ENCODE measurements at regions not wholly inside any gene's neighbourhood (a gene's known extent, or its start where the extent isn't known, plus 50 kb on each side); places are given as distances from the start of the nearest gene placed in this dataset.
A peak's percentile ranks its signal among the peaks of the same experiment; 100 is the strongest.

- TF ChIP-seq MEIS1 (CRISPR knock-in tag; IDR thresholded peaks at IDR 0.05; ENCODE audit: borderline replicate concordance) = 0 out of 2 replicates have a peak, but pooled peaks have one; percentile 57
- peak; percentile 82 for TF ChIP-seq TSC22D2 (CRISPR knock-in tag; IDR thresholded peaks at IDR 0.05; ENCODE audit: borderline replicate concordance)
- peak; percentile 73; the same call in 1 of the 2 replicates for TF ChIP-seq SMAD1 (CRISPR knock-in tag; IDR thresholded peaks at IDR 0.05; ENCODE audit: borderline replicate concordance, low read depth)
- TF ChIP-seq NCOA1 (CRISPR knock-in tag; IDR thresholded peaks at IDR 0.05) = no peak
- 0 out of 2 replicates have a peak, but pooled peaks have one; percentile 31 for TF ChIP-seq RXRA (CRISPR knock-in tag; IDR thresholded peaks at IDR 0.05)
- TF ChIP-seq, protein P1, sequence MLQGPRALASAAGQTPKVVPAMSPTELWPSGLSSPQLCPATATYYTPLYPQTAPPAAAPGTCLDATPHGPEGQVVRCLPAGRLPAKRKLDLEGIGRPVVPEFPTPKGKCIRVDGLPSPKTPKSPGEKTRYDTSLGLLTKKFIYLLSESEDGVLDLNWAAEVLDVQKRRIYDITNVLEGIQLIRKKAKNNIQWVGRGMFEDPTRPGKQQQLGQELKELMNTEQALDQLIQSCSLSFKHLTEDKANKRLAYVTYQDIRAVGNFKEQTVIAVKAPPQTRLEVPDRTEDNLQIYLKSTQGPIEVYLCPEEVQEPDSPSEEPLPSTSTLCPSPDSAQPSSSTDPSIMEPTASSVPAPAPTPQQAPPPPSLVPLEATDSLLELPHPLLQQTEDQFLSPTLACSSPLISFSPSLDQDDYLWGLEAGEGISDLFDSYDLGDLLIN (CRISPR knock-in tag; IDR thresholded peaks at IDR 0.05; ENCODE audit: borderline replicate concordance) = no peak
- TF ChIP-seq AGO1 (IDR thresholded peaks at IDR 0.05; ENCODE audit: low read depth, low read length, poor library complexity, severe bottlenecking) = no peak
- peak; percentile 89; the same call in 1 of the 2 replicates for TF ChIP-seq REXO4 (CRISPR knock-in tag; IDR thresholded peaks at IDR 0.05; ENCODE audit: borderline replicate concordance)
- TF ChIP-seq ZNF784 (CRISPR knock-in tag; IDR thresholded peaks at IDR 0.05; ENCODE audit: borderline replicate concordance) = peak; percentile 90
- no peak for TF ChIP-seq KLF15 (CRISPR knock-in tag; IDR thresholded peaks at IDR 0.05; ENCODE audit: borderline replicate concordance)
- peak; percentile 72; the same call in 1 of the 2 replicates for TF ChIP-seq DMAP1 (CRISPR knock-in tag; IDR thresholded peaks at IDR 0.05)
- 0 out of 2 replicates have a peak, but pooled peaks have one; percentile 50 for TF ChIP-seq ZBTB21 (CRISPR knock-in tag; IDR thresholded peaks at IDR 0.05)
- no peak for TF ChIP-seq ESRRA (CRISPR knock-in tag; IDR thresholded peaks at IDR 0.05; ENCODE audit: low read depth)
- peak; percentile 96 for TF ChIP-seq TOPORS (CRISPR knock-in tag; IDR thresholded peaks at IDR 0.05)
- peak; percentile 71 for TF ChIP-seq NCOA2 (CRISPR knock-in tag; IDR thresholded peaks at IDR 0.05)
- TF ChIP-seq, protein P2, sequence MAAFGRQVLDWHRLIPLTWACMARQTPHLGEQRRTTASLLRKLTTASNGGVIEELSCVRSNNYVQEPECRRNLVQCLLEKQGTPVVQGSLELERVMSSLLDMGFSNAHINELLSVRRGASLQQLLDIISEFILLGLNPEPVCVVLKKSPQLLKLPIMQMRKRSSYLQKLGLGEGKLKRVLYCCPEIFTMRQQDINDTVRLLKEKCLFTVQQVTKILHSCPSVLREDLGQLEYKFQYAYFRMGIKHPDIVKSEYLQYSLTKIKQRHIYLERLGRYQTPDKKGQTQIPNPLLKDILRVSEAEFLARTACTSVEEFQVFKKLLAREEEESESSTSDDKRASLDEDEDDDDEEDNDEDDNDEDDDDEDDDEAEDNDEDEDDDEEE (CRISPR knock-in tag; IDR thresholded peaks at IDR 0.05) = peak; percentile 67
- peak; percentile 82; the same call in 1 of the 2 replicates for TF ChIP-seq ZBTB39 (CRISPR knock-in tag; IDR thresholded peaks at IDR 0.05)
- TF ChIP-seq, protein P3, sequence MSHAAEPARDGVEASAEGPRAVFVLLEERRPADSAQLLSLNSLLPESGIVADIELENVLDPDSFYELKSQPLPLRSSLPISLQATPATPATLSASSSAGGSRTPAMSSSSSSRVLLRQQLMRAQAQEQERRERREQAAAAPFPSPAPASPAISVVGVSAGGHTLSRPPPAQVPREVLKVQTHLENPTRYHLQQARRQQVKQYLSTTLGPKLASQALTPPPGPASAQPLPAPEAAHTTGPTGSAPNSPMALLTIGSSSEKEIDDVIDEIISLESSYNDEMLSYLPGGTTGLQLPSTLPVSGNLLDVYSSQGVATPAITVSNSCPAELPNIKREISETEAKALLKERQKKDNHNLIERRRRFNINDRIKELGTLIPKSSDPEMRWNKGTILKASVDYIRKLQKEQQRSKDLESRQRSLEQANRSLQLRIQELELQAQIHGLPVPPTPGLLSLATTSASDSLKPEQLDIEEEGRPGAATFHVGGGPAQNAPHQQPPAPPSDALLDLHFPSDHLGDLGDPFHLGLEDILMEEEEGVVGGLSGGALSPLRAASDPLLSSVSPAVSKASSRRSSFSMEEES (CRISPR knock-in tag; IDR thresholded peaks at IDR 0.05) = peak; percentile 91
- TF ChIP-seq MXD3 (CRISPR knock-in tag; IDR thresholded peaks at IDR 0.05) = peak; percentile 94
- TF ChIP-seq, protein P4, sequence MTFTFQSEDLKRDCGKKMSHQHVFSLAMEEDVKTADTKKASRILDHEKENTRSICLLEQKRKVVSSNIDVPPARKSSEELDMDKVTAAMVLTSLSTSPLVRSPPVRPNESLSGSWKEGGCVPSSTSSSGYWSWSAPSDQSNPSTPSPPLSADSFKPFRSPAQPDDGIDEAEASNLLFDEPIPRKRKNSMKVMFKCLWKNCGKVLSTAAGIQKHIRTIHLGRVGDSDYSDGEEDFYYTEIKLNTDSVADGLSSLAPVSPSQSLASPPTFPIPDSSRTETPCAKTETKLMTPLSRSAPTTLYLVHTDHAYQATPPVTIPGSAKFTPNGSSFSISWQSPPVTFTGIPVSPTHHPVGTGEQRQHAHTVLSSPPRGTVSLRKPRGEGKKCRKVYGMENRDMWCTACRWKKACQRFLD (CRISPR knock-in tag; IDR thresholded peaks at IDR 0.05; ENCODE audit: borderline replicate concordance) = no peak
These were observed 158.1 kb upstream of the ZNF184 start (continued) for GRCh38 chr6:27630727-27631608.

Data from HepG2 (cell line).